Ovary (tissue), 7 donors: ENCODE measurements at regions not wholly inside any gene's neighbourhood (a gene's known extent, or its start where the extent isn't known, plus 50 kb on each side); places are given as distances from the start of the nearest gene placed in this dataset.

Source experiments
- DNase-seq, 5 donors: peaks; one replicate each; pipeline ENCODE4 v3.0.0-alpha.2; 2019 to 2020
- H3K27ac ChIP-seq, 2 donors: fragments of 200-600 bp; one replicate each; pipeline versions ENCODE4 v1.5.1 to v1.8.0; 2019 to 2022
- H3K27me3 ChIP-seq: fragments of 200-600 bp; one replicate; pipeline ENCODE4 v1.8.0; 2022
- H3K36me3 ChIP-seq: fragments of 200-600 bp; sonication (generic); one replicate; pipeline ENCODE4 v1.5.1; 2019
- H3K4me1 ChIP-seq: one replicate; pipeline ENCODE4 v1.8.1; 2013; ENCODE audit warnings: mild to moderate bottlenecking, moderate library complexity; ENCODE audit not compliant: insufficient read depth
- H3K4me3 ChIP-seq: fragments of 200-600 bp; sonication (generic); one replicate; pipeline ENCODE4 v1.5.1; 2017
- H3K9me3 ChIP-seq, 2 donors: fragments of 200-600 bp in 1 of 2; sonication (generic) in 1 of 2; one replicate each; pipeline versions ENCODE4 v1.5.1 to v1.8.1; 2013 to 2019; ENCODE audit warnings: mild to moderate bottlenecking in 1 of 2, moderate library complexity in 1 of 2
- CTCF ChIP-seq, 3 donors: fragments of 450-650 bp in 2 of 3; fragments of 200-600 bp in 1 of 3; IDR thresholded peaks; one replicate each; pipeline versions ENCODE4 v1.5.1 to v1.8.0; 2016 to 2022; ENCODE audit warnings: antibody characterized with exemption in 3 of 3, mild to moderate bottlenecking in 1 of 3
- EP300 ChIP-seq: sonication (generic); formaldehyde crosslinking; IDR thresholded peaks from one replicate; pipeline ENCODE4 v1.6.1; 2017; ENCODE audit warnings: antibody characterized with exemption
- POLR2A ChIP-seq: fragments of 450-650 bp; IDR thresholded peaks from one replicate; pipeline ENCODE4 v1.6.1; 2017; ENCODE audit warnings: antibody characterized with exemption, mild to moderate bottlenecking, moderate library complexity
- WGBS, 3 donors: extraction: QIAGEN DNeasy Blood & Tissue Kit in 1 of 3; methylation state at CpG; one replicate each; pipeline versions ENCODE4 v1.1.5 to v1.1.7; 2013 to 2017; 5-methylcytosine and 5-hydroxymethylcytosine counted together
- intact Hi-C, 4 donors: fragments of 100-400 bp; cut with DNase I; formaldehyde crosslinking; loops; one replicate each; pipeline versions ENCODE4 v1.11.0 to v1.15.1; 2022 to 2023
- donor health status: DM: no; HTN: no; CAD: no; lungs with moderate emphysema.
- donor health status: DM: no; HTN: no; CAD: no.
- donor health status: Bipolar disorder and iron deficiency.
- donor health status: DM: no; HTN: no; CAD: no.
- donor health status: DM: yes; HTN: yes; CAD: no.

- intact Hi-C loops = no loop called here
- no peak overlapping the region for H3K4me3 ChIP-seq
- no peak for DNase-seq
- no peak for TF ChIP-seq CTCF (IDR thresholded peaks at IDR 0.05)
- no peak for TF ChIP-seq EP300
- no peak for TF ChIP-seq POLR2A
- H3K27ac ChIP-seq = no peak overlapping the region
- no peaks in the 10 kb centered on the region for H3K4me1 ChIP-seq
- no peaks in the 10 kb centered on the region for H3K27me3 ChIP-seq
- 65 to 75% (median 72%) methylated on average over 8 of the region's 8 CpGs for WGBS, 3 donors
- H3K9me3 ChIP-seq = no peaks in the 10 kb centered on the region
- no peaks in the 10 kb centered on the region for H3K36me3 ChIP-seq
Observed at GRCh38 chr17:59469786-59470485, 95.5 kb upstream of the DHX40 start.

GRCh38 chr17:59470624-59471297, 94.6 kb upstream of the DHX40 start:
- H3K4me3 ChIP-seq = no peak overlapping the region
- intact Hi-C loops = no loop called here
- H3K4me1 ChIP-seq = no peaks in the 10 kb centered on the region
- DNase-seq = no peak
- TF ChIP-seq EP300 (no peak), POLR2A (no peak), CTCF (IDR thresholded peaks at IDR 0.05) (no peak)
- no peaks in the 10 kb centered on the region for H3K27me3 ChIP-seq
- H3K27ac ChIP-seq = no peak overlapping the region
- WGBS, 3 donors = 90 to 96% (median 92%) methylated on average over 6 of the region's 6 CpGs
- H3K36me3 ChIP-seq = no peaks in the 10 kb centered on the region
- no peaks in the 10 kb centered on the region for H3K9me3 ChIP-seq

- no peaks in the 10 kb centered on the region for H3K36me3 ChIP-seq
- no peaks in the 10 kb centered on the region for H3K4me1 ChIP-seq
- TF ChIP-seq POLR2A (no peak), EP300 (no peak), CTCF (IDR thresholded peaks at IDR 0.05) (no peak)
- intact Hi-C loops = no loop called here
- WGBS, 3 donors = 84 to 92% (median 86%) methylated on average over 5 of the region's 5 CpGs
- DNase-seq = no peak
- no peak overlapping the region for H3K27ac ChIP-seq
- H3K9me3 ChIP-seq = no peaks in the 10 kb centered on the region
- no peak overlapping the region for H3K4me3 ChIP-seq
- no peaks in the 10 kb centered on the region for H3K27me3 ChIP-seq
Observed at GRCh38 chr17:59476413-59476812, 89.0 kb upstream of the DHX40 start.

GRCh38 chr17:59479141-59479540, 86.3 kb upstream of the DHX40 start:
- TF ChIP-seq POLR2A = no peak
- TF ChIP-seq EP300 = no peak
- TF ChIP-seq CTCF (IDR thresholded peaks at IDR 0.05) = no peak
- 83 to 88% (median 86%) methylated on average over 2 of the region's 2 CpGs for WGBS, 3 donors
- no peaks in the 10 kb centered on the region for H3K27me3 ChIP-seq

More at GRCh38 chr17:59479141-59479540, 86.3 kb upstream of the DHX40 start:
- intact Hi-C loops = no loop called here
- no peaks in the 10 kb centered on the region for H3K36me3 ChIP-seq
- no peaks in the 10 kb centered on the region for H3K4me1 ChIP-seq
- H3K4me3 ChIP-seq = no peak overlapping the region
- DNase-seq = no peak
- no peaks in the 10 kb centered on the region for H3K9me3 ChIP-seq
- no peak overlapping the region for H3K27ac ChIP-seq
